CD4-positive, alpha-beta T cell treated with Interleukin-15 for 4 hours (primary cell): ENCODE measurements at regions not wholly inside any gene's neighbourhood (a gene's known extent, or its start where the extent isn't known, plus 50 kb on each side); places are given as distances from the start of the nearest gene placed in this dataset.

ENCODE experiments used
- DNase-seq: peaks from one replicate; pipeline ENCODE4 v3.0.0-alpha.2; 2020; ENCODE audit warnings: low spot score

GRCh38 chr1:38718031-38718430 lies 141.5 kb downstream of the RRAGC start:
- DNase-seq, result no peak

DNA sequence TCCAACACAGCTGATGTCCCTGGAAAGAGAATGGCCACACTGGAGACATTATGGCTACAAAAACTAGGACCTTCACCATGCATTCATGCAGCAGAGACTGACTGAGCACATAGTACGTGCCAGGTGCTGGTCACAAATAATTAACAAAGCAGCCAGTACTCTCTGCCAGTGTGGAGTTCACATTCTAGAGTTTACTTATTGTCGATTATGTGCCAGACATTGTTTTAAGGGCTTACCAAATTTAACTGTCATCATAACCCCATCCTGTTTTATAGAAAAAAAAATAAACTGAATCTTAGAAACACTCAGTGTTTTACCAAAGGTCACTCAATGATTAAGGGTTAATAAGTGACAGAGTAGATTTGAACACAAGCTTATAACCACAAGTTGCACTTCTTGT lies 143.3 kb downstream of the RRAGC start:
- DNase-seq, result no peak

DNA sequence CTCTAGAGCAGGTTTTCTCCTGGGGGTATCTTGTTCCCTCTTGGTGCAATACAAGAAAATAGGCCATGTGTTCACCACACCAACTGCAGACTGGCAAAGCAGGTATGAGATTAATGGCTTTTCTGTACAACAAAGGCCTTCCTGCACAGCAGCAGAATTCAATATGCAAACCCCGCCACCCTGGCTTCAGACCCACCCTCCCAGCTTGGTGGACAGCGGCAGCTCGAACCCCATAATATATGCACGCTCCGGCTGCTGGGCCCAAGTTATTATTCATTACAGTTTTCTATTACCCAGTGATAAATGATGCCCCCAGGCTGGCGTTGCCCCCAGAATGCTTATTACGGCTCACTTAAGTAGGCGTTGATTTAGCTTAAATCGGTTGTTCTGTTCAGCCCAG lies 144.2 kb downstream of the RRAGC start:
- DNase-seq, result no peak

GRCh38 chr1:38712046-38712445 lies 147.5 kb downstream of the RRAGC start:
- DNase-seq, result no peak

GRCh38 chr1:38708701-38709258 lies 150.8 kb downstream of the RRAGC start:
- no peak for DNase-seq

- no peak for DNase-seq
Observed at GRCh38 chr1:38701088-38701487, 158.5 kb downstream of the RRAGC start.

GRCh38 chr1:38700077-38700470 lies 159.5 kb downstream of the RRAGC start:
- no peak for DNase-seq

DNA sequence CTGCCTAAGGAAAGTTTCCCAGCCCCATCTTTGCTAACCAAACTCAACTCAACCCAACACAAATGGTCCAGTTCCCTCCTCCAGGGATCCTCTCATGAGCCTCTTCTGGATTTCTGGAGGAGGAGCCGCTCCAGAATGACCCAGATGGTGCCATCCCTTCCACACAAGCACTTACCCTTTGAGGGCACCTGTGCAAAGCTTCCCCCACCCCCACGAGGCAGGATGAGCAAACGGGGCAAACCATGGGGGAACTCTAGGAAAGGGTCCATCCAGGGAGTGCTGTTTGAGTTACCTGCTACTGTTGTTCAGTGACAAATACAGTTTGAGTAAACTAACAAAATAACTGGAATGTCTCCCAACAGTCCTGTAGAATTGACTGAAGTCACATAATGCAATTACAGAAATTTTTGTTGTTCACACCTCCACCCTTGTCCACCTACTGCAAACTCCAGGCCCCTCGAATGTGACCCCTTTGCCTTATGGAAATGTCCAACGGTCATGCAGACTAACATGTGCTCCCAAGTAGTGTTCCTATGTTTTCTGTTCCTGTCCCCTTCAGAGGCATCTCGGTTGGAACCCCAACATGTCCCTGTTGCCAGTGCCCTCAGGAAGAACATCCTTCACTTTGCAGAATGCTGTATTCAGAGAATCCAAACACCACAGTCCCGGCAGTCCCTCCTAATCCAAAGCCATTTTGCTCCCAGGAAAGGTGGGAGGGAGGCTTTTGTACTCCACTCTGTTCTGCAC lies 160.1 kb downstream of the RRAGC start:
- DNase-seq, result no peak

GRCh38 chr1:38697387-38697786 lies 162.2 kb downstream of the RRAGC start:
- no peak for DNase-seq

DNA sequence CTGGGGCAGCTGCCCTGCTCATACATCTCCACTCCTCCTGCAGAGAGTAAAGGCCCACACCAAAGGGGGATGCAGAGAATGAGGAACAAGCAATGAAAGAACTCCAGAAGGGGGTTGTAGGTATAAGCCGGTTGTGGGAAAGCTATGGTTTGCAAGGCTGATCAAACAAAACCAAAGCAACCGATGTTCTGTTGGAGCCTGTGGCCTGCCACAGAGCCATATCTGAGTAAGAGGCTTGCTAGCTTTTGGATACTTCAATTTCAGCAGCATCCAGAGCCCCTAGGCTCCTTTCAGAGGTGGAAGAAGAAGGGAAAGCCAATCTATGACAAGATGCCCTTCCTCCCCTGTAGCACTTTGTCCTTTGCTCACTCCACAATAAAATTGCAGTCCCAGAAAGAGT lies 163.2 kb downstream of the RRAGC start:
- no peak for DNase-seq

DNA sequence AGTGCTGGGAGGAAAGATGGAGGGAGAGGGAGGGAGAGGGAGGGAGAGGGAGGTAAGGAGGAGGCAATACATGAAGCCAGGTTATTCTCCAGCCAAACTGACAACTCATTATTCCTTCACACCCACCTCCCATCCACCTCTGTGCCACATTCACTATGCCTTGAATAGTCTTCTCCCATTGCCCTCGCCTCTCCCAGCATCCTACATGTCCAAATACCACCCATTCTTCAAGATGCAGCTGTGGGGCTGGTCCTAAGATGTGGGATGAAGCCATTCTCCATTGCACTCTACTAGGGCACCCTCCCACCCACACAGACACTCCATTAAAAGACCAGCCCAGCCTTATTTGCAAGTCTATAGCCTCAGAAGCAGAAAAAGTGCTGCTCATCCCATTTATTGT lies 165.8 kb downstream of the RRAGC start:
- DNase-seq, result no peak

DNA sequence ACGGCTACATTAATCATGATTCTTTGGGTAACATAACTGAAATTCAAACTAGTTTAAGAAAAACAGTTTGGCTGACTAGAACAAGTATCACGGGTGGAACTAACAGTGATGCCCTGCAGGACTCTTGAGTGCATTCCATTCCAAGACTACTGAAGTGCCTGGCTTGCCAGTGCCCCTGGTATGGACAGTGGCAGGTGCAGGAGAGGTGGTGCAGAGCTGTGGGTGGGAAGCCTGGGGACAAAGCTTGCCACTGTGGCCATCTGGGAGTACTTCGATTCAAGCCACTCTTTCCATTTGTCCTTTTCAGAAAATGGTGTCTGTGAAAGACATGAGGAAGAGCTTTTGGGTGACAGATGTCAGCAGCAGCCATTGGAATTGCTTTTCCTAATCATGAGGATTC lies 166.5 kb downstream of the RRAGC start:
- DNase-seq, result no peak

- no peak for DNase-seq
Observed at GRCh38 chr1:38690790-38691449, 168.7 kb downstream of the RRAGC start.

- no peak for DNase-seq
Observed at GRCh38 chr1:38686927-38687255, 172.7 kb downstream of the RRAGC start.

GRCh38 chr1:38686167-38686926 lies 173.2 kb downstream of the RRAGC start:
- DNase-seq, result no peak

DNA sequence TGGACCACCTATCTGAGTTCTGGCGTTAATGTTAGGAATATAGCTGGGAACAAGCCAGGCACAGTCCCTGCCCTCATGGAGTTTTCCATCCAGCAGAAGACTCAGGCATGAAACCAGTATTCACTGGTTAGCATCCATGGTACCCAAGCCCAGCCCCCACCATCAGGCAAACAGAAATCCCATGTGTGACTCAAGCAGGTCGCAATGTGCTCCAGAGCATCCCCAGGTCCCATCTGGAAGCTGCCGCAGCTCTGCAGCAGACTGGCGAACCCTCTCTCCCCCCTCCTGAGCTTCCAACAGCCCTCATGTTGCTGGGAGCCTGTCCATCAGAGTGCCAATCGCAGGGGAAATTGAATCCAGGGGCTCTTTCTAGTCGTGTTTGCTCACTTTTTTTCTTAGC lies 174.2 kb downstream of the RRAGC start:
- DNase-seq, result no peak

GRCh38 chr1:38680801-38681510 lies 178.6 kb downstream of the RRAGC start:
- DNase-seq, result no peak

DNA sequence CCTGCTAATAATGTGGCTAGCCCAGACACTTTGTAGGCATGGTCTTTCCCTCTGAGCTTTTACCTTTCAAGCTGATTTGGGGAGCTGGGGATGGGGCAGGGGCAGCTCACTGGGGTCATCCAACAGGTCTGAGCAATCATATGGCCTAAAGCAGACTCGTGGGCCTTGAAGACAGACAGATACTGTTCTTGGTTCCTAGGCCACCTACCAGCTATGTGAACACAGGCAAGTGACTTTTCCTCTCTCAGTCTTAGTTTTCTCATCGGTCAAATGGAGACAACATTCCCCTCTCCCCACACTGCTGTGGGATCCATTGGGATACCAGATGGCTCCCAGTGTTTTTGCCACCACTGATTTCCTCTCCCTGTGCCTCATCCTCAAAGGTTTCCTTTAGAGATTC lies 181.8 kb downstream of the RRAGC start:
- DNase-seq, result no peak

DNA sequence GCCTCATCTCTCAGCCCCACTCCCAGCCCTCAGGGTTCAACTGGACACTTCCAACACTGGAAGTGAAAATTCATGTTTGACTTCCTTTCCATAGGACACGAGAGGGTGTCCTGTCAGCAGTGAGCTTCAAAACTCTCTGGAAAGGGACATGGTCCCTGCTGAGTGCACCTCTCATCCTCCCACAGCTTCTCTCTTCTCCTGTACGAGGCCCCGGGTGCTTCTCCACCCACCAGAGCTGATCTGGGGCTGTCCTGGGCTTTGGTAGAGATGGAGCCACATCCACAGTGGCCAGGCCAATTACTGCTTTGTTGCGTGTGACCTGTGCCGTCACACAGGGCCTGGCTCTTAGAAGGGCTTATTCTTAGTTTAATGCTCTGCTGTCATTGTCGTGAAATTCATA lies 182.3 kb downstream of the RRAGC start:
- DNase-seq, result no peak

- no peak for DNase-seq
Observed at GRCh38 chr1:38672692-38673091, 186.9 kb downstream of the RRAGC start.

- DNase-seq, result no peak
Observed at GRCh38 chr1:38671221-38671620, 188.4 kb downstream of the RRAGC start.

- DNase-seq, result no peak
Observed at GRCh38 chr1:38670544-38671122, 188.9 kb downstream of the RRAGC start.
